H9 (cell line): ENCODE measurements at regions not wholly inside any gene's neighbourhood (a gene's known extent, or its start where the extent isn't known, plus 50 kb on each side); places are given as distances from the start of the nearest gene placed in this dataset.

ENCODE experiments used
- DNase-seq: peaks from one replicate; pipeline ENCODE4 v3.0.0-alpha.2; 2017
- H2AFZ ChIP-seq: one replicate; pipeline ENCODE4 v1.6.1; 2013; ENCODE audit warnings: mild to moderate bottlenecking, low read length, control low read depth, moderate library complexity
- H2AK5ac ChIP-seq: 2 replicates; pipeline ENCODE4 v1.6.1; 2013; ENCODE audit warnings: low read length, control low read depth, mixed read lengths; ENCODE audit not compliant: insufficient read length
- H2BK120ac ChIP-seq: one replicate; pipeline ENCODE4 v1.6.1; 2013; ENCODE audit warnings: low read depth, mild to moderate bottlenecking, low read length, control low read depth, inconsistent platforms; ENCODE audit not compliant: poor library complexity, severe bottlenecking
- H2BK12ac ChIP-seq: 2 replicates; pipeline ENCODE4 v1.6.1; 2013; ENCODE audit warnings: low read length, control low read depth, mixed read lengths, low read depth; ENCODE audit not compliant: insufficient read length
- H2BK15ac ChIP-seq: 2 replicates; pipeline ENCODE4 v1.6.1; 2013; ENCODE audit warnings: low read depth, low read length, control low read depth
- H2BK20ac ChIP-seq: one replicate; pipeline ENCODE4 v1.6.1; 2013; ENCODE audit warnings: low read depth, mild to moderate bottlenecking, low read length, control low read depth, inconsistent platforms; ENCODE audit not compliant: poor library complexity, severe bottlenecking
- H2BK5ac ChIP-seq: 2 replicates; pipeline ENCODE4 v1.6.1; 2013; ENCODE audit warnings: low read length, control low read depth, mixed read lengths; ENCODE audit not compliant: insufficient read length
- H3K14ac ChIP-seq: 2 replicates; pipeline ENCODE4 v1.6.1; 2013; ENCODE audit warnings: low read length, control low read depth; ENCODE audit not compliant: insufficient read depth
- H3K18ac ChIP-seq: 2 replicates; pipeline ENCODE4 v1.6.1; 2013; ENCODE audit warnings: low read depth, mild to moderate bottlenecking, mixed read lengths, low read length, control low read depth; ENCODE audit not compliant: insufficient read length
- H3K23ac ChIP-seq: 2 replicates; pipeline ENCODE4 v1.6.1; 2013; ENCODE audit warnings: low read length, control low read depth, mixed read lengths, low read depth; ENCODE audit not compliant: insufficient read length
- H3K23me2 ChIP-seq: 2 replicates; pipeline ENCODE4 v1.6.1; 2013; ENCODE audit warnings: low read depth, mild to moderate bottlenecking, mixed read lengths, low read length, control low read depth; ENCODE audit not compliant: insufficient read length, poor library complexity, severe bottlenecking
- H3K27ac ChIP-seq: 2 replicates; pipeline ENCODE4 v1.5.1; 2013; ENCODE audit warnings: low read length, control low read depth, mixed read lengths, low read depth; ENCODE audit not compliant: insufficient read length
- H3K27me3 ChIP-seq: 2 replicates; pipeline ENCODE4 v1.6.1; 2013; ENCODE audit warnings: low read length, control low read depth, inconsistent platforms; ENCODE audit not compliant: insufficient read depth
- H3K4ac ChIP-seq: 2 replicates; pipeline ENCODE4 v1.6.1; 2013; ENCODE audit warnings: low read depth, mild to moderate bottlenecking, control low read depth, inconsistent platforms, low read length, moderate library complexity
- H3K4me1 ChIP-seq: 2 replicates; pipeline ENCODE4 v1.6.1; 2013; ENCODE audit warnings: low read length, control low read depth, inconsistent platforms; ENCODE audit not compliant: insufficient read depth
- H3K4me2 ChIP-seq: 2 replicates; pipeline ENCODE4 v1.6.1; 2013; ENCODE audit warnings: low read length, control low read depth, mixed read lengths; ENCODE audit not compliant: insufficient read length, insufficient read depth
- H3K56ac ChIP-seq: 2 replicates; pipeline ENCODE4 v1.6.1; 2013; ENCODE audit warnings: low read depth, mild to moderate bottlenecking, mixed read lengths, low read length, control low read depth; ENCODE audit not compliant: insufficient read length
- H3K79me1 ChIP-seq: 2 replicates; pipeline ENCODE4 v1.6.1; 2013; ENCODE audit warnings: low read depth, mild to moderate bottlenecking, moderate library complexity, low read length, control low read depth, inconsistent platforms; ENCODE audit not compliant: insufficient read depth, poor library complexity, severe bottlenecking
- H3K79me2 ChIP-seq: 2 replicates; pipeline ENCODE4 v1.6.1; 2013; ENCODE audit warnings: low read length, control low read depth, inconsistent platforms; ENCODE audit not compliant: insufficient read depth
- H3K9ac ChIP-seq: 2 replicates; pipeline ENCODE4 v1.6.1; 2013; ENCODE audit warnings: low read length, control low read depth, mixed read lengths; ENCODE audit not compliant: insufficient read length; ENCODE audit errors: extremely low read depth
- H3K9me3 ChIP-seq: one replicate; pipeline ENCODE4 v1.6.1; 2013; ENCODE audit warnings: low read depth, low read length, inconsistent platforms; ENCODE audit not compliant: control insufficient read depth
- H3T11ph ChIP-seq: one replicate; pipeline ENCODE4 v1.6.1; 2013; ENCODE audit warnings: mild to moderate bottlenecking, low read length, control low read depth, inconsistent platforms
- H4K20me1 ChIP-seq: one replicate; pipeline ENCODE4 v1.6.1; 2013; ENCODE audit not compliant: control insufficient read depth, insufficient read length, insufficient read depth
- H4K5ac ChIP-seq: 2 replicates; pipeline ENCODE4 v1.6.1; 2013; ENCODE audit warnings: low read depth, mild to moderate bottlenecking, mixed read lengths, low read length, control low read depth; ENCODE audit not compliant: insufficient read length
- H4K8ac ChIP-seq: replicated peaks from 2 replicates; pipeline ENCODE4 v1.6.1; 2013; ENCODE audit warnings: low read length, control low read depth, mixed read lengths, low read depth; ENCODE audit not compliant: insufficient read length
- H4K91ac ChIP-seq: 2 replicates; pipeline ENCODE4 v1.6.1; 2013; ENCODE audit warnings: low read depth, mild to moderate bottlenecking, moderate library complexity, mixed read lengths, low read length, control low read depth; ENCODE audit not compliant: insufficient read length
- H3K27ac Mint-ChIP-seq, 3 experiments: 2 replicates in 2 of 3; 3 replicates in 1 of 3; pipeline ENCODE4 v1.8.0; 2020 to 2021; ENCODE audit warnings: mixed read lengths in 3 of 3, mild to moderate bottlenecking in 1 of 3, moderate library complexity in 1 of 3
- H3K27me3 Mint-ChIP-seq: 2 replicates; pipeline ENCODE4 v1.8.0; 2021; ENCODE audit warnings: low read depth, mild to moderate bottlenecking, moderate library complexity, mixed read lengths
- H3K36me3 Mint-ChIP-seq, 3 experiments: 2 replicates in 2 of 3; 3 replicates in 1 of 3; pipeline ENCODE4 v1.8.0; 2020 to 2021; ENCODE audit warnings: low read depth in 3 of 3, mixed read lengths in 3 of 3; ENCODE audit not compliant: insufficient read depth in 1 of 3
- H3K4me1 Mint-ChIP-seq, 2 experiments: 2 replicates each; pipeline ENCODE4 v1.8.0; 2020; ENCODE audit warnings: mixed read lengths in 2 of 2
- H3K4me3 Mint-ChIP-seq, 2 experiments: 2 replicates in 1 of 2; 3 replicates in 1 of 2; pipeline ENCODE4 v1.8.0; 2020 to 2021; ENCODE audit warnings: mild to moderate bottlenecking in 2 of 2, mixed read lengths in 2 of 2, moderate library complexity in 1 of 2
- H3K9me3 Mint-ChIP-seq, 2 experiments: 2 replicates in 1 of 2; 3 replicates in 1 of 2; pipeline ENCODE4 v1.8.0; 2020; ENCODE audit warnings: mild to moderate bottlenecking in 2 of 2, mixed read lengths in 2 of 2, moderate library complexity in 1 of 2
- CTCF ChIP-seq: fragments of 200-600 bp; sonication (generic); conservative IDR thresholded peaks from 3 replicates; pipeline ENCODE4 v1.8.0; 2021; ENCODE audit warnings: antibody characterized with exemption, mild to moderate bottlenecking
- WGBS: extraction: QIAGEN DNeasy Blood & Tissue Kit; methylation state at CpG from one replicate; pipeline ENCODE4 v1.1.7; 2013; ENCODE audit warnings: missing lambda C conversion rate, low lambda C conversion rate, mixed read lengths; ENCODE audit not compliant: insufficient read length; ENCODE audit errors: extremely low coverage; 5-methylcytosine and 5-hydroxymethylcytosine counted together

- peak overlapping the region; percentile 39; the same call in 1 of the 2 replicates for H3K14ac ChIP-seq
- no peaks in the 10 kb centered on the region for H3K36me3 Mint-ChIP-seq
- no peak overlapping the region for H2BK12ac ChIP-seq
- peak overlapping the region; percentile 46 for H3K18ac ChIP-seq
- H2BK120ac ChIP-seq: no peak overlapping the region
- H2BK20ac ChIP-seq: no peak overlapping the region
- H3K9me3 Mint-ChIP-seq: no peaks in the 10 kb centered on the region; a peak in 1 of 5 replicates
- H3T11ph ChIP-seq: no peak overlapping the region
- H4K20me1 ChIP-seq: no peaks in the 10 kb centered on the region
- no peaks in the 10 kb centered on the region for H3K9me3 ChIP-seq
- H3K79me2 ChIP-seq: no peaks in the 10 kb centered on the region
- no peak overlapping the region for H2BK5ac ChIP-seq
- H3K27me3 ChIP-seq: no peaks in the 10 kb centered on the region
- H4K8ac ChIP-seq: no peak overlapping the region
- H4K91ac ChIP-seq: no peak overlapping the region
- no peak overlapping the region for H2AK5ac ChIP-seq
- H3K56ac ChIP-seq: no peak overlapping the region
- H3K4me1 Mint-ChIP-seq: peaks cover 6 to 11% of the 10 kb centered on the region in 2 experiments; a peak in 3 of 4 replicates
- TF ChIP-seq CTCF: no peak
- DNase-seq: peak; percentile 75
- no peak overlapping the region for H4K5ac ChIP-seq
- no peak overlapping the region for H3K4me2 ChIP-seq
- no peaks in the 10 kb centered on the region for H3K23me2 ChIP-seq
- no peaks in the 10 kb centered on the region for H3K79me1 ChIP-seq
- H3K27me3 Mint-ChIP-seq: peaks cover 7% of the 10 kb centered on the region; the same call in 1 of the 2 replicates
- H3K23ac ChIP-seq: no peak overlapping the region
- H2BK15ac ChIP-seq: no peak overlapping the region
- H3K4ac ChIP-seq: no peak overlapping the region
- H3K4me1 ChIP-seq: no peaks in the 10 kb centered on the region
- no peak overlapping the region for H3K9ac ChIP-seq
- H2AFZ ChIP-seq: no peak overlapping the region
- no peak overlapping the region for H3K27ac ChIP-seq
- WGBS: no CpG with 5 or more reads among the region's 20 CpGs
- H3K27ac Mint-ChIP-seq: peak overlapping the region in 1 of 3 experiments; percentile 77; a peak in 1 of 7 replicates
- H3K4me3 Mint-ChIP-seq: no peak overlapping the region
These were observed 143.4 kb upstream of the C14orf180 start for GRCh38 chr14:104436047-104436591.
